Caco-2 (cell line): ENCODE measurements at regions not wholly inside any gene's neighbourhood (a gene's known extent, or its start where the extent isn't known, plus 50 kb on each side); places are given as distances from the start of the nearest gene placed in this dataset.

Experiments used
- BruUV-seq: library from RNA; stranded (reverse); fragments of 400-500 nt; replicated peaks from 2 replicates; lab custom pipeline; 2021; lab: Mats Ljungman, UMichigan
- CTCF ChIA-PET: fragments of 300-600 bp; sonication (Branson Sonifier 250); formaldehyde crosslinking; loops from one replicate; lab custom pipeline; 2022; ENCODE audit warnings: antibody characterized with exemption; lab: Charles Lee
- POLR2A ChIA-PET: fragments of 300-600 bp; sonication (Branson Sonifier 250); formaldehyde crosslinking; loops from one replicate; lab custom pipeline; 2022; ENCODE audit warnings: antibody characterized with exemption; lab: Charles Lee
- DNase-seq, 2 experiments: peaks; one replicate each; pipeline versions ENCODE4 v3.0.0 to v3.0.0-alpha.2; 2020 to 2022
- H3K27me3 ChIP-seq: replicated peaks from 2 replicates; pipeline ENCODE4 v1.6.0; 2011; ENCODE audit warnings: low read length; ENCODE audit not compliant: control insufficient read depth, insufficient read depth
- H3K36me3 ChIP-seq: 2 replicates; pipeline ENCODE4 v1.5.1; 2011; ENCODE audit warnings: low read length; ENCODE audit not compliant: control insufficient read depth, insufficient read depth
- H3K4me1 ChIP-seq: fragments of 250-450 bp; sonication (Bioruptor Pico); 2 replicates; pipeline ENCODE4 v1.5.1; 2020; ENCODE audit warnings: mild to moderate bottlenecking
- H3K4me3 ChIP-seq: 2 replicates; pipeline ENCODE4 v1.5.1; 2011; ENCODE audit warnings: low read depth, mild to moderate bottlenecking, control low read depth, low read length
- H3K9me3 ChIP-seq: fragments of 250-450 bp; sonication (Bioruptor Pico); 2 replicates; pipeline ENCODE4 v1.5.1; 2020; ENCODE audit warnings: mild to moderate bottlenecking, moderate library complexity
- H3K27ac Mint-ChIP-seq: one replicate; pipeline ENCODE4 v1.8.0; 2022; ENCODE audit warnings: mixed read lengths; ENCODE audit not compliant: unreplicated experiment
- H3K27me3 Mint-ChIP-seq: one replicate; pipeline ENCODE4 v1.8.0; 2022; ENCODE audit warnings: mixed read lengths; ENCODE audit not compliant: insufficient read depth, unreplicated experiment
- H3K36me3 Mint-ChIP-seq: one replicate; pipeline ENCODE4 v1.8.0; 2022; ENCODE audit warnings: mild to moderate bottlenecking, mixed read lengths; ENCODE audit not compliant: insufficient read depth, unreplicated experiment
- H3K4me1 Mint-ChIP-seq: one replicate; pipeline ENCODE4 v1.8.0; 2022; ENCODE audit warnings: low read depth, mixed read lengths; ENCODE audit not compliant: unreplicated experiment
- H3K4me3 Mint-ChIP-seq: one replicate; pipeline ENCODE4 v1.8.0; 2022; ENCODE audit warnings: mild to moderate bottlenecking, moderate library complexity, mixed read lengths; ENCODE audit not compliant: unreplicated experiment
- H3K9me3 Mint-ChIP-seq: one replicate; pipeline ENCODE4 v1.8.0; 2022; ENCODE audit warnings: mixed read lengths; ENCODE audit not compliant: unreplicated experiment
- CTCF ChIP-seq, 2 experiments: fragments of 200-600 bp in 1 of 2; IDR thresholded peaks; 1 replicate in 1 of 2; 2 replicates in 1 of 2; pipeline versions ENCODE4 v1.5.1 to v1.8.0; 2011 to 2022; ENCODE audit warnings: antibody characterized with exemption in 1 of 2, control low read depth in 1 of 2, inconsistent platforms in 1 of 2, low read depth in 1 of 2, low read length in 1 of 2, mild to moderate bottlenecking in 1 of 2, moderate library complexity in 1 of 2; ENCODE audit not compliant: insufficient read depth in 1 of 2, severe bottlenecking in 1 of 2, unreplicated experiment in 1 of 2
- intact Hi-C: fragments of 100-400 bp; cut with micrococcal nuclease; formaldehyde crosslinking; loops from one replicate; pipeline ENCODE4 v1.10.0; 2022; ENCODE audit not compliant: unreplicated experiment

DNA sequence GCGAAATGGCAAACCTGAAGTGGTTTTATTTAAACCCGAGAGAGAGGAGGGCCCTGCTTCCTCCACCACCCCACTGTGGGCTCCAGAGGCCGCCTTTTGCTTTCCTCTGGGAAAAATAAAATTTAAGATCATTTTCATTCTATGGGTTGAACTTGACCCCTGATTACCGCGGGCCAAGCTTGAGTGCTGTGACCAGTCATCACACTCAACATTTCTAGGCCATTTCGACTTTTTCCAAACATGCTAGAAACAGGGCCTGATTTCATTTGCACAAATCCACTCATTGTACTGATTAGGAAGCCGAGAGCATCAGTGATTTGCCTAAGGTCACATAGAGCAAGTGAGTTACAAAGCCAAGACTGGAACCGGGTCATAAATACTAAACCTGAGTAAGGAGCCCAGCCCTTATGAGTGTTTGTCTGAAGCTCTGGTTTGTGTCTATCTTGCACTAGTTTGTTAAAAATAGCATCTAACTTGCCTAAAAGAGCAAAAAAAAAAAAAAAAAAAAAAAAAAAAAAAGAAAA lies 179.7 kb downstream of the DLL1 start:
- ChIA-PET CTCF (no interaction called here), POLR2A (no interaction called here)
- no peak for DNase-seq
- no peaks in the 10 kb centered on the region for H3K4me1 ChIP-seq
- H3K4me1 Mint-ChIP-seq = no peaks in the 10 kb centered on the region
- no peak for TF ChIP-seq CTCF (IDR thresholded peaks at IDR 0.05; ENCODE audit: insufficient read depth in 1 of 2, low read depth in 1 of 2, low read length in 1 of 2, severe bottlenecking in 1 of 2, unreplicated experiment in 1 of 2)
- H3K9me3 Mint-ChIP-seq = no peaks in the 10 kb centered on the region
- no peak overlapping the region for H3K4me3 ChIP-seq
- H3K27me3 ChIP-seq = no peaks in the 10 kb centered on the region
- no peak overlapping the region for H3K27ac Mint-ChIP-seq
- no peaks in the 10 kb centered on the region for H3K36me3 ChIP-seq
- H3K4me3 Mint-ChIP-seq = no peak overlapping the region
- H3K27me3 Mint-ChIP-seq = no peaks in the 10 kb centered on the region
- BruUV-seq = no TSS peak
- intact Hi-C loops = no loop called here
- no peaks in the 10 kb centered on the region for H3K36me3 Mint-ChIP-seq
- no peaks in the 10 kb centered on the region for H3K9me3 ChIP-seq

DNA sequence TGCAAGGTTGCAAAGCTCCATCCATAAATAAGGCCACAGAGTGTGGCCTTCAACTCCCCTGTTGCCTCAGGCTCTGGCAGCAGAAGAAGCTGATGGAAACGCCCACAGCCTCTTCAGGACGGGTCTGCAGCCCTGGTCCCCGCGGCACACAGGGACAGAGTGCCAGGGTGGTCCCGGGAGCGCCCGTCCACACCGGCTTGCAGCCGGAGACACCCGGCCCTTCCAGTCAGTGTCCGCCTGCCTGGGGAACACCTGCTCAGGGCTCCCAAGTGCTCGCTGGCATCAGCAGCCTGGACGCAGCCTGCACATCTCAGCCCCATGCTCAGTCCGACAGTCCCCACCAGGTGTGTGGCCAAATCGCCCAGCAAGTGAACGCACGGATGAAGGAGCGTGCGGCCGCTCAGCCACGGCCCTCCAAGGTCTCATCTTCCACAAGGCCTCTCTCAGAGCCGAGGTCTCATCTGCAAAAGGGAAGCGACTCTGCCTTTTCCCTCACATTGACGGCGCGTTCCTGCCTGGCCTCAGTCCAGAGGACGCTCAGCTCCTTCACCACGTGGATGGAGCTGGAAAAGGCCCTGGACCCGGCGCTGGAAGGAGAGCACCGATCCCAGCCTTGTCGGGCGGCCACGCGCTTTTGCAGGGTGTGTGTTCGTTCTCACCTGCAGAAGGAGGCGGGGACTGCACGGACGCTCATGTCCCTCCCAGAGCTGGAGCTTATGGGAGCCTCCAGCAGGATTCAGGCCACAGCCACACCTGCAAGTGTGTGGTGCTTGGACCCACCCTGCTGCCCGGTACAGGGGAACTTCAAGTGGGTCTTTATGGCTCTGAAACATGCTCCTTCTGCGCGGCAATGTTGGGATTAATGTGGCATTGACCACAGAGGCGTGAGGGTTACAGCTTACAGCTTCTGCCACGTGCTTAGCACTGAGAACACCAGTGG lies 180.4 kb downstream of the DLL1 start:
- Histone ChIP-seq H3K4me1 (no peaks in the 10 kb centered on the region), H3K27me3 (no peaks in the 10 kb centered on the region), H3K36me3 (no peaks in the 10 kb centered on the region), H3K4me3 (no peak overlapping the region), H3K9me3 (no peaks in the 10 kb centered on the region)
- no peaks in the 10 kb centered on the region for H3K36me3 Mint-ChIP-seq
- no peaks in the 10 kb centered on the region for H3K4me1 Mint-ChIP-seq
- no peak overlapping the region for H3K27ac Mint-ChIP-seq
- no peaks in the 10 kb centered on the region for H3K27me3 Mint-ChIP-seq
- POLR2A ChIA-PET = no interaction called here
- no peak overlapping the region for H3K4me3 Mint-ChIP-seq
- DNase-seq = peak in 1 of 2 experiments; percentile 23
- no peaks in the 10 kb centered on the region for H3K9me3 Mint-ChIP-seq
- CTCF ChIA-PET = no interaction called here
- BruUV-seq = no TSS peak
- TF ChIP-seq CTCF (IDR thresholded peaks at IDR 0.05; ENCODE audit: insufficient read depth in 1 of 2, low read depth in 1 of 2, low read length in 1 of 2, severe bottlenecking in 1 of 2, unreplicated experiment in 1 of 2) = no peak
- intact Hi-C loops = no loop called here

- no peaks in the 10 kb centered on the region for H3K9me3 ChIP-seq
- POLR2A ChIA-PET = no interaction called here
- no peak for TF ChIP-seq CTCF (IDR thresholded peaks at IDR 0.05; ENCODE audit: insufficient read depth in 1 of 2, low read depth in 1 of 2, low read length in 1 of 2, severe bottlenecking in 1 of 2, unreplicated experiment in 1 of 2)
- H3K27ac Mint-ChIP-seq = no peak overlapping the region
- intact Hi-C loops = no loop called here
- H3K27me3 ChIP-seq = no peaks in the 10 kb centered on the region
- no peaks in the 10 kb centered on the region for H3K36me3 Mint-ChIP-seq
- H3K4me3 Mint-ChIP-seq = no peak overlapping the region
- H3K36me3 ChIP-seq = no peaks in the 10 kb centered on the region
- H3K9me3 Mint-ChIP-seq = no peaks in the 10 kb centered on the region
- H3K4me1 ChIP-seq = no peaks in the 10 kb centered on the region
- H3K4me1 Mint-ChIP-seq = no peaks in the 10 kb centered on the region
- H3K4me3 ChIP-seq = no peak overlapping the region
- BruUV-seq = no TSS peak
- H3K27me3 Mint-ChIP-seq = no peaks in the 10 kb centered on the region
- CTCF ChIA-PET = no interaction called here
- no peak for DNase-seq
Observed at GRCh38 chr6:170108890-170109587, 181.8 kb downstream of the DLL1 start.
